NCI-H146 (cell line): ENCODE measurements at regions not wholly inside any gene's neighbourhood (a gene's known extent, or its start where the extent isn't known, plus 50 kb on each side); places are given as distances from the start of the nearest gene placed in this dataset.

Experiments used
- DNase-seq: peaks from one replicate; lab custom pipeline; 2025; lab: John Stamatoyannopoulos, UW

- DNase-seq, result no peak
Observed at GRCh38 chr15:69505956-69506556, 53.4 kb downstream of the RPLP1 start.

DNA sequence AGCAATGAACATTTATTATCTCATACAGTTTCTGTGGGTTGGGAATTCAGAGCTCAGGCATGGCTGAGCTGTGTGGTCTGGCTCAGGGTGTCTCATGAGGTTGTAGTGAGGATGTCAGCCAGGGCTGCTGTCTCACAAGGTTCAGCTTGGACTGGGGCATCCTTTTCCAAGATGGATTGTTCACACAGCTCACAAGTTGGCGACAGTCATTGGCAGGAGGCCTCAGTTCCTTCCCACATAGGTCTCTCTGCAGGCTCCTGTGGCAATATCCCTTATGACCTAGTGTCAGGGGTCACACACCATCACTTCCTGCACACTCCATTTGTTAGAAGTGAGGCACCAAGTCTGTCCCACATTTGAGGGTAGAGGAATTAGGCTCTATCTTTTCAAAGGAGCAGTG is 56.0 kb downstream of the RPLP1 start:
- DNase-seq, result no peak

GRCh38 chr15:69509131-69509530 is 56.5 kb downstream of the RPLP1 start:
- no peak for DNase-seq

DNA sequence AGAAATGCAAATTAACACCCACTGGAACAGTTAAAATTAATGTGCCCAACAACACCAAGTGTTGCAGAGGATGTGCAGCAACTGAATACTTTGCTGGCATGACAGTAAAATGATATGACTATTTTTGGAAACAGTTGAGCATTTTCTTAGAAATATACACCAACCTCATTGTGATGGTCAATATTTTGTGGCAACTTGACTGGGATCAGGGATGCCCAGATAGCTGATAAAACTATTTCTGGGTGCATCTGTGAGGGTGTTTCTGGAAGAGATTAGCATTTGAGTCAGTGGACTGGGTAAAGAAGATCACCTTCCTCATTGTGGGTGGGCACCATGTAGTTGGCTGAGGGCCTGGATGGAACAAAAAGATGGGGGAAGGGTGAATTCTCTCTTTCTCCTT is 57.9 kb downstream of the RPLP1 start:
- no peak for DNase-seq

DNA sequence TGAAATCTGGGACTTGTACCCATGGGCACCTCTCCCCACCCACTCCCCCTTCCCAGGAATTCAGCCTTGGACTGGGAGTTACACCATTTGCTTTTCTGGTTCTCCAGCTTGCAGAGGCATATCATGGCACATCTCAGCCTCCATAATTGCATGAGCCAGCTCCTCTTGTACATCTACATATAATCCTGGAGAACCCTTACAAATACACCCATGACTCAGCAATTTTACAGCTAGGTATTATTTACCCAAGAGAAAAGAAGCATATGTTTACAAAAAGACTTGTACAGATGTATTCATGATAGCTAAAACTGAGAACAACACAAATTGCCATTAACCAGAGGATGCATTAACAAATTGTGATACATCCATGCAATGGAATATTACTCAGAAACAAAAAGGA is 58.4 kb downstream of the RPLP1 start:
- no peak for DNase-seq

GRCh38 chr15:69511716-69512340 is 59.2 kb downstream of the RPLP1 start:
- no peak for DNase-seq

GRCh38 chr15:69513450-69513960 is 60.9 kb downstream of the RPLP1 start:
- DNase-seq, result no peak

DNA sequence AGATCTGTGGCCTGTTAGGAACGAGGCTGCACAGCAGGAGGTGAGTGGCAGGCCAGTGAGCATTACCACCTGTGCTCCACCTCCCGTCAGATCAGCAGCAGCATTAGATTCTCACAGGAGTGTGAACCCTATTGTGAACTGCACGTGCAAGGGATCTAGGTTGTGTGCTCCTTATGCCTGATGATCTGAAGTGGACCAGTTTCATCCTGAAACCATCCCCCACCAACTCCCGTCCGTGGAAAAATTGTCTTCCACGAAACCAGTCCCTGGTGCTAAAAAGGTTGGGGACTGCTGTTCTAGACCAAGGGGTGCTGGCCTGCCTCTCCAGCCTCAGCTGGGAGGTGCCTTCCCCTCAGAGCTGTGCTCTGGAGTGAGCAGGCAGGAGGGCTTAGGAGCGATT is 61.4 kb downstream of the RPLP1 start:
- DNase-seq, result no peak

GRCh38 chr15:69515508-69515907 is 62.9 kb downstream of the RPLP1 start:
- no peak for DNase-seq

DNA sequence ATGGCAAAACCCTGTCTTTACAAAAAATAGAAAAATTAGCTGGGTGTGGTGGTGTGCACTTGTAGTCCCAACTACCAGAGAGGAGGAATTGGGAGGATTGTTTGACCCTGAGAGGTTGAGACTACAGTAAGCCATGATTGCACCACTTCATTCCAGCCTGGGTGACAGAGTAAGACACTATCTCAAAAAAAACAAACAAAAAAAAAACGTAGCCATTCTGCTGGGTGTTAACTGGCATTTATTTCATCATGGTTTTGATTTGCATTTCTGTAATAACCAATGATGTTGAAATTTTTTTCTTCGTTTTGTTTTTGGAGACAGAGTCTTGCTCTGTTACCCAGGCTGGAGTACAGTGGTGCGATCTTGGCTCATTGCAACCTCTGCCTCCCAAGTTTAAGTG is 63.3 kb downstream of the RPLP1 start:
- DNase-seq, result no peak

GRCh38 chr15:69517052-69517451 is 64.4 kb downstream of the RPLP1 start:
- no peak for DNase-seq

GRCh38 chr15:69518806-69519205 is 66.2 kb downstream of the RPLP1 start:
- DNase-seq, result no peak

GRCh38 chr15:69520067-69520466 is 67.4 kb downstream of the RPLP1 start:
- no peak for DNase-seq

- DNase-seq, result no peak
Observed at GRCh38 chr15:69522361-69522760, 69.7 kb downstream of the RPLP1 start.

GRCh38 chr15:69523010-69524001 is 70.7 kb downstream of the RPLP1 start:
- DNase-seq, result peak; percentile 66

- peak; percentile 35 for DNase-seq
Observed at GRCh38 chr15:69524296-69524695, 71.7 kb downstream of the RPLP1 start.

DNA sequence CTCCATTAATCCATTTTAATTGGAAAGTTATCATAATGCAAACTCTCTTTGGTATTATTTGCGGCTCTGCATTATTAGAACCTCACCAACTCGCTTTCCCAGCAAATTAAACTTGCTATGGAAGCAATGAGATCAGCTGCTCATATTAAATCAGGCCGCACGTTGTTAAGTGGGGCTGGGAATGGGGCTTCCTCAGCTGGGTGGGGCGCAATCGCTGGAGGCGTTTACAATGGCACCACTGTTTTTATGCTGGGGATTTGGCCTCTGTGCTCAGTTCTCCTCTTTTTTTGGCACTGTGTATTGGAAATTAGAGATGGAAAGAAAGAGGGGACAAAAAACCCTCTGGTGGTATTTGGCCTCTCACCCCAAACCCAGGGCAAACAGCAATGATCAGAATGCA is 72.2 kb downstream of the RPLP1 start:
- DNase-seq, result no peak

GRCh38 chr15:69525543-69525942 is 72.9 kb downstream of the RPLP1 start:
- DNase-seq, result no peak

DNA sequence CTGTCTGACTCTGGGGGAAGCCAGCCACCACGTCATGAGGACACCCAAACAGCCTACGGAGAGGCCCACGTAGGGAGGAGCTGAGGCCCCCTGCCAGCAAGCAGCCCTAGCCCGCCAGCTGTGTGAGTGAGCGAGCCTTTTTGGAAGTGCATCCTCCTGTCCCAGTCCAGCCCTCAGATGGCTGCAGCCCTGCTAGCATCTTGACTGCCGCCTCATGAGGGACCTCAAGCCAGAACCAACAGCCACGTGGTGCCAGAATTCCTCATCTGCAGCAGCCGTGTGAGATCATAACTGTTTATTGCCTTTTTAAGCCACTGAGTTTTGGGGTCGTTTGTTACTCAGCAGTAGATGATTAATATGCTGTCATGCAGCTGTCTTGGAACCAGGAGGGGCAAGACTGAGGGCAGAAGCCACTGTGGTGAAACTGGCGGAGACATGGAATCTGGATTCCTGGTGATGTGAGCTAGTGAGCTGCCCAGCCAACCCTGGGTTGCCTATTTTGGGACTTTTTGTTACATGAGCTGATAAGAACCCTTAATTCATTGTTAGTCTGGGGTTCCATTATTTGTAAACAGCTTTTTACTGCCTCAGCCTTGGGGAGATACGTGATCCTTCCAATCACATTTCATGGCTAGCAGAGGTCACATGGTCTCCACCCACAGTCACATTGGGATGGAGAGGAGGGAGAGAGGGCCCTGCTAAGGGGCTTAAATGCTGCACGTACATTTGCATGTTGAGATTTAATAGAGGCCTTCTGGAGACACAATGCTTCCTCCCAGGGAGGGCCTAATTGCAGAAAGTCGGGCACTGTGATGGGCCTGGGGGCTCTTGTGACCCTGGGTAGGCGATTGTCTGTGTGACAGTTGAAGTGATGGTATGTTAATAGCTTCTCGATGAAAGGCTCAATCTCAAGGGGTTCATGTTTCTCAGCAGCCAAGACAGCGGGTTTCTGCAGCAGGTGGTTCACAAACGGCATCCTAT is 73.8 kb downstream of the RPLP1 start:
- no peak for DNase-seq

DNA sequence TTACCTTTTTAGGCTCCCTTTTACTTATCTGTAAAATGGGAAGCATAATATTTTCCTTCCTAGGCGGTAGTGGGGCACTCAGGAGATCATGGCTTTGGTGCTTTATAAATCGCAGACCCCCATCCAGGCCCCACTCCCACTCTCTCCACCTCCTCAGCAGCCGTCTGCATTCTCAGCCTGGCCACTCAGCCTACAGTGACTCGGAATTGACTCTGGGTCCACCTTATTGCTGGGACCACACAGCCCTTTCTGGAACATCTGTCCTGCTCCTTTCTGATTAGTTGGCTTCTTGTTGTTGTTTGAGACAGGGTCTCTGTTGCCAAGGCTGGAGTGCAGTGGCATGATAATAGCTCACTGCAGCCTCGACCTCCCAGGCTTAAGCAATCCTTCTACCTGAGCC is 76.5 kb downstream of the RPLP1 start:
- DNase-seq, result no peak

GRCh38 chr15:69529961-69530633 is 77.5 kb downstream of the RPLP1 start:
- DNase-seq, result no peak
